Omental fat pad (tissue), 3 donors: ENCODE measurements at regions not wholly inside any gene's neighbourhood (a gene's known extent, or its start where the extent isn't known, plus 50 kb on each side); places are given as distances from the start of the nearest gene placed in this dataset.

Experiments used
- ATAC-seq: fragments of 150-250 bp; one replicate; pipeline ENCODE4 v1.9.1; 2016; ENCODE audit warnings: mild to moderate bottlenecking, moderate library complexity; ENCODE audit not compliant: low FRiP score
- DNase-seq: peaks from one replicate; pipeline ENCODE4 v3.0.0-alpha.2; 2019; ENCODE audit warnings: low spot score
- CTCF ChIP-seq, 3 donors: fragments of 450-650 bp; IDR thresholded peaks; one replicate each; pipeline ENCODE4 v1.5.1; 2016 to 2017; ENCODE audit warnings: antibody characterized with exemption in 3 of 3, mild to moderate bottlenecking in 3 of 3, moderate library complexity in 2 of 3

- DNase-seq (no peak), ATAC-seq (no peak)
- no peak for TF ChIP-seq CTCF (IDR thresholded peaks at IDR 0.05)
Observed at GRCh38 chr13:111404746-111405145, 84.3 kb downstream of the TEX29 start.

DNA sequence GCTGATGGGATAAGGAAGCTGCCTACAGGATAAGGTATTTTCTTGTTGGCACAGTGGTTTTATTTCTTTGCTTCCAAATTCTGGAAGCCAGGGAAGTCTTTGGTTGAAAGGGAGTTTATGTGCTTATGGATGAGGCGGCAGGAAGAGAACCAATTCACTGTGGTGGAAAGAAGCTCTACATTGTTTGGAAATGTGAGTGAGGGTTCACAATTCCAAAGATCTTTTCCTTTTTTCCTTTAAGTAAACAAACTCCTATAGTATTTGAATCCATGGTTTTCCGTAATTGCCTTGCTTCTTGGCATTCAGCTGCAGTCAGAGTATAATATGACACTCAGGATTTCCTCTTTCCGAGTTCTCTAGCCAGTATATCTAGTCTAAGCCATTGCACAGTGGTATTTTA is 86.2 kb downstream of the TEX29 start:
- TF ChIP-seq CTCF (IDR thresholded peaks at IDR 0.05) = no peak
- ATAC-seq = no peak
- DNase-seq = no peak

DNA sequence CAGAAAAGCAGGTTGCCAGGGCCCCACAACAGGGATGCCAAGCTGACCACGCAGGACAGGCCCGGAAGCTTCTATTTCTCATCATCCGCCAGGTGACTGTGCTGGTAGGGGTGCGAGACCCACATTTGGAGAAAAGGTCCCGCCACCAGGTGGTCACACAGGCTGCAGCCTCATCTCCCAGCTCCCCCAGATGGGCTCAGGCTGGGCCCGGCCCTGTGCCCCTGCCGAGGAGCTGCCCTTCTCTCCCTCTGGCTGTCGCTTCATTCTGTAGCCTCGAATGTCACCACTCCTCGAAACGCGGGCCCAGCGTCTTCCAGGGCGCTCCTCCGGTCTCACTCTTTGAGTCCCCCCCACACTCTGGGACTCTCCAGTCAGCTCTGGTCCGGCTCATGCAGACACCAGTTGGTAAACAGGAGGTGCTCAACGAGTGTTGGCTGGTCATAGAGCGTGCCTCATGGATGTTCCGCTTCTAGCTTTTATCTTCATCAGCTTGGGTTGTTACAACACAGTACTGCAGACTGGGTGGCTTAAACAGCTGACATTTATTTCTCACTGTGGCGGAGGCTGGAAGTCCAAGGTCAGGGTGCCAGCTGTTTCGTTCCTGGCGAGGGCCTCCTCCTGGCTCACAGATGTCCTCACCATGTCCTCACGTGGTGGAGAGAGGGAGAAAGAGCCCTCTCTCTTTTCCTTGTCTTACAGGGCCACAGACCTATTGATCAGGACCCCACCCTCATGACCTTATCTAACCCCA is 87.1 kb downstream of the TEX29 start:
- DNase-seq (no peak), ATAC-seq (no peak)
- TF ChIP-seq CTCF (IDR thresholded peaks at IDR 0.05) = no peak

GRCh38 chr13:111409413-111409812 is 89.0 kb downstream of the TEX29 start:
- TF ChIP-seq CTCF (IDR thresholded peaks at IDR 0.05) = no peak

GRCh38 chr13:111410232-111411021 is 90.0 kb downstream of the TEX29 start:
- DNase-seq = no peak
- ATAC-seq = no peak
- no peak for TF ChIP-seq CTCF (IDR thresholded peaks at IDR 0.05)

More at GRCh38 chr13:111409413-111409812, 89.0 kb downstream of the TEX29 start:
- no peak for ATAC-seq
- no peak for DNase-seq

- ATAC-seq (no peak), DNase-seq (no peak)
- no peak for TF ChIP-seq CTCF (IDR thresholded peaks at IDR 0.05)
Observed at GRCh38 chr13:111411151-111411858, 90.9 kb downstream of the TEX29 start.
